OCI-M1 (cell line): ENCODE measurements at regions not wholly inside any gene's neighbourhood (a gene's known extent, or its start where the extent isn't known, plus 50 kb on each side); places are given as distances from the start of the nearest gene placed in this dataset.
A peak's percentile ranks its signal among the peaks of the same experiment; 100 is the strongest.

Experiments
- DNase-seq: peaks from one replicate; lab custom pipeline; 2025; lab: John Stamatoyannopoulos, UW

GRCh38 chr7:85659364-85659763 lies 472.5 kb upstream of the SEMA3D start:
- DNase-seq: no peak

- DNase-seq: no peak
Measured at GRCh38 chr7:85655252-85655651, 468.4 kb upstream of the SEMA3D start.

GRCh38 chr7:85644272-85644671 lies 457.4 kb upstream of the SEMA3D start:
- no peak for DNase-seq

GRCh38 chr7:85641331-85641730 lies 454.5 kb upstream of the SEMA3D start:
- DNase-seq: no peak

- peak; percentile 63 for DNase-seq
Measured at GRCh38 chr7:85638394-85638793, 451.5 kb upstream of the SEMA3D start.

DNA sequence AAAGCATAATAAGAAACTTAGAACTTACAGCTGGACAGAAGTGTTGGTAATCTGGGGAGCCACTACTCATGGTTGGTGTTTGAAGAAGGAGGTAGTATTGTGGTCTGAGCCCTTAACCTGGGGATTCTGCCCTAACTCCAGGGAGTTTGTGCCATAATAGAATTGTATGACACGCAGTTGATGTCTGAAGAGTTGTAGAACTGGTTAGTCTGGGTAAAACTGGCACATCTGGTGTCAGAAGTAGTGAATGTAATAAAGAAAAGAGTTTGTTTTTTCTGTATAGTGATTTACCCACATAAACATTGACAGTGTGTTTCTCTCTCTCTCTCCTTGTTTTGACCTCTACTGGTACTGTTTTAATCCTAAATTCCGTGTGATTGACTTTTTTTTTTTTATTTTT lies 448.1 kb upstream of the SEMA3D start:
- DNase-seq: no peak

GRCh38 chr7:85630904-85631600 lies 444.2 kb upstream of the SEMA3D start:
- peak; percentile 60 for DNase-seq

DNA sequence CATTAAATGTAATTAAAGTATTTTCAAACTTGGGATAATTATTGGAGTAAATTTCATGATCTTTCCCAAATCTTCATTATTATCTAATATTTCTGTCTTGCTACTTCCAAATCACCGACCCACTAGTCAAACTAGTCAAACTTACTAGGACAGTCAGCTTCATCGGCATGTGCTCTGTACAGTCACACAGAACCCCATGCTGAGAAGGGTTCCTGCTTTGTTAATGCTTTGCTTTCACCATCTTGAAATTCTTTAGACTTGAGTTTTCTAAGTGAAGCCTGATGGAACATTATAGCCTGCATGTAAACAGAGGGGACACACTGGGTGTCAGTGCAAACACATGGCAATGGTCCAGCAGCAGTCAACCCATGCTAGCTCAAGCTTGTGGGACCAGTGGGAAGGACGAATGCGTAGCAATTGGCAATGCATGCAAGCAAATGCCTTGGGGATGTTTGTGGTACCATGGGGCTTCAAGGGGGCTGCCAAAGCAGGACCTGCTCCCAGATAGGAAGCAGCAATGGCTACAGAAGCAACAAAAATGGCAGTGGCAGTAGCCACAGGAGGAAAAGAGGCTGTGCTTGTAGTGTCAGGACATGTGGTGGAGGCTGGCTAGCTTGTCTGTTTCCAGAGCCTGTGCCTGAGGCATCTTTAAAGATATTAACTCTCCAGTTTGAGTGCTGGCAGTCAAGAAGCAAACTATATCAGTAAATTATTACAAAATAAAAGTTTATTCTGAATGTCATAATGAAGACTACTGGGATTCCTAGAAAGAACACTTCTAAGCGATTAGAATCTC lies 441.1 kb upstream of the SEMA3D start:
- DNase-seq: no peak

DNA sequence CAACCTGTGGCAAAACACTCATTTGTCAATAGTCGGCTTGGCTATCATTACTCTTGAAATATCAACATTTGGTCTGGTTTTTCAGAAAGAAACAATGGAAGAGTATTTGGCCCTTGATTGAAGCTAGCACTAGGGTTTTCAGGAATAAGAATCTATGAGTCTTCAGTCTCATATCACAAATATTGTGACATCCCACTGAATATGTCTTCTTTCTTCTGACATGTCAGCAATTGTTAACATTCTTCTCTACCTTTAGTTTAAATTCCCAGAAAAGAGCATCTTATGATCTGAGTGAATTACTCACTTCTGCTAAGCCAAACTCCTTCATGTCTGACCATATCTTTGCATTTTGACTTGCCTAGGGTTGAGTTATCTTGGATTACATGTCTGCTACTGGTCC lies 435.2 kb upstream of the SEMA3D start:
- peak; percentile 78 for DNase-seq

DNA sequence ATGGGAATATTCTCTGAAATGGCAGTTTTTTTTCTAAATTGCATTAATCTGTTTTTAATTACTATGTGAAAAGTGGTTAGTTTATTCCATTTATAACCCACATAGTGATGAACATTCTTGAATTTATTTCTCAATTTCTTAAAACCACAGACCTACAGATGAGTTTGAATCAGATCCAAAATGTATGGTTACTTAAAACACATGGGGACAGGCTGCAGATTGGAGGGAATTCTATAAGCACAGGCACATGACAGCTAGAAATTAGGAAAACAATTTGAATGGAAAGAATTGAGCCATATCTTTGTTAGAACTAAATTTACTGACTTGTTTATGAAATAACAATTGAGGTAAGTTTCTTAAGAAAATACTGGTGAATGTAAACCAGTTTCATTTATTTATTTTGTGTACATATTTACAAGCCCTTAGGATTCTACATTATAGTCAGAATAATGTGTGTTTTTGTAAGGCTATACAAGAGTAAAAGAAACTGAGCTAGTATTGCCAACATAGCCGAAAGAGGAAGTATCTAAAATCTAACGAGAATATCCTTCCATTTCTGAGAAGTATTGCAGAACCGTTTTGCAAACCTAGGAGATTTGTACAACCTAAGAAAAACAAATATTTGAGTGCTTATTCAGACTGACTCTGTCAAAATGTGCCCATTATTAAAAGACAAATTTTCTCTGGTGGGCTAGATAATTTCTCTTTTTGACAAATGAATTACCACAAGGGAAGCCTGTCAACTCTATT lies 434.3 kb upstream of the SEMA3D start:
- peak; percentile 91 for DNase-seq

- DNase-seq: no peak
Measured at GRCh38 chr7:85619236-85619635, 432.4 kb upstream of the SEMA3D start.

- DNase-seq: no peak
Measured at GRCh38 chr7:85614684-85615083, 427.8 kb upstream of the SEMA3D start.

DNA sequence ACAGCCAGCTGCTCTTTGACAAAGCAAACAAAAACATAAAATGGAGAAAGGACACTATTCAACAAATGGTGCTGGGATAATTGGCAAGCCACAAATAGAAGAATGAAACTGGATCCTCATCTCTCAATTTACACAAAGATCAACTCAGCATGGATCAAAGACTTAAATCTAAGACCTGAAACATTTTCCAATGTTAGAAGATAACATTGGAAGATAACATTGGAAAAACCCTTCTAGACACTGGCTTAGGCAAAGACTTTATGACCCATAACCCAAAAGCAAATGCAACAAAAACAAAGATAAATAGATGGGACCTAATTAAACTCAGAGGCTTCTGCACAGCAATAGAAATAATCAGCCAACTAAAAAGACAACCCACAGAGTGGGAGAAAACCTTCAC lies 425.7 kb upstream of the SEMA3D start:
- DNase-seq: no peak

GRCh38 chr7:85608804-85609203 lies 421.9 kb upstream of the SEMA3D start:
- no peak for DNase-seq

GRCh38 chr7:85602196-85602595 lies 415.3 kb upstream of the SEMA3D start:
- DNase-seq: no peak

DNA sequence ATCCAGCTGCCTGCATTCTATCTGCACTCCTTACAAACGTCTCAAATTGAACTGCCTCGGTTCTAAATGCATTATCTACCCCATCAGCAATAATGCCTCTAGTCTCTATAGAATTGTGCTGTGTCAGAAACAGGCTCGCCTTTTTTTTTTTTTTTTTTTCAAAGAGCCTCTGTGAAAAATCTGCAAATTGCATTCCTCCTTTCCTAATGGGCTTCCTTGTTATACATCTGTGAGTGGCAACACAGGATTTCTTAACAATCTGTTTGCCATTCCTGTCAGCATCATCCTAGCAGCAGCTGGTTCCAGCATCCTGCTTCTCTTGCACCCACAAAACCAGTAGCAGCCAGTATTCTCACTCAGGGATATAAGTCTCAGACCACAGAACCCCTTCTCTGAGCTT lies 413.5 kb upstream of the SEMA3D start:
- DNase-seq: no peak

GRCh38 chr7:85596827-85597226 lies 410.0 kb upstream of the SEMA3D start:
- DNase-seq: no peak

GRCh38 chr7:85595750-85596178 lies 408.9 kb upstream of the SEMA3D start:
- no peak for DNase-seq

DNA sequence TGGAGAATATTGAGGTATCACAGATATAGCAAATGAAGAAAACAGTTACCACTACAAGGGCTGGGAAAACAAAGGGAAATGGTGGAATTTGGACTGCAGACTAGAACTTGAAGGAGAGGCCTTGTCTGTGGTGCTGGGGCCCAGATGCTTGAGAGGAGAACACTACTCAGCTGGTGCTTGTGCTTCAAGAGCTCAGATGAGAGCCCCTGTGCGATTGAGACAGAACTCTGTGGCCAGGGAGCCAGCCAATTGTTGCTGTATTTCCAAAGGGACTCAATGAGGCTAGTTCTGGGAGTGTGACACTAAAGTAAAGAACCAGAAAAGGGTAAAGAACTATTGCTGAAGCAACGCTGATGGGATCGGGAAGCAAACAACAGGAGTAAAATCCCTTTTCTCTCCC lies 406.5 kb upstream of the SEMA3D start:
- no peak for DNase-seq

DNA sequence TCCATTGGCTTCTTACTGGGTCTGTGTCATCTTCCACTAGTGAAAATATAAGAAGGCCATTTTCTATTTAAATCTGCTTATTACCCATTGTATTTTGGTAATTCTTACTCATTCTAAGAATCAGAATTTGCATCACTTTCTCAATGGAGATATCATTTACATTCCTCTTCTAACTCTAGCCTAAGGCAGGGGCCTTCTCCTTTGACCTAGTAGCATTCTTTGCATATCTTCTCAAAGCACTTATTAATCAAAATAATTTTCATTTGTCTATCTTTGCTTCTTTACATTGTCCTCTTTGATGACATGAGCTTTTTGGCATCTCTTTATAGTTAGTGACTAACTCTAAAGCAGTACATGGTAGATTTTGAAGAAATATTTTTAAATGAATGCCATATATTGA lies 400.9 kb upstream of the SEMA3D start:
- DNase-seq: no peak

- DNase-seq: no peak
Measured at GRCh38 chr7:85586091-85586490, 399.2 kb upstream of the SEMA3D start.

DNA sequence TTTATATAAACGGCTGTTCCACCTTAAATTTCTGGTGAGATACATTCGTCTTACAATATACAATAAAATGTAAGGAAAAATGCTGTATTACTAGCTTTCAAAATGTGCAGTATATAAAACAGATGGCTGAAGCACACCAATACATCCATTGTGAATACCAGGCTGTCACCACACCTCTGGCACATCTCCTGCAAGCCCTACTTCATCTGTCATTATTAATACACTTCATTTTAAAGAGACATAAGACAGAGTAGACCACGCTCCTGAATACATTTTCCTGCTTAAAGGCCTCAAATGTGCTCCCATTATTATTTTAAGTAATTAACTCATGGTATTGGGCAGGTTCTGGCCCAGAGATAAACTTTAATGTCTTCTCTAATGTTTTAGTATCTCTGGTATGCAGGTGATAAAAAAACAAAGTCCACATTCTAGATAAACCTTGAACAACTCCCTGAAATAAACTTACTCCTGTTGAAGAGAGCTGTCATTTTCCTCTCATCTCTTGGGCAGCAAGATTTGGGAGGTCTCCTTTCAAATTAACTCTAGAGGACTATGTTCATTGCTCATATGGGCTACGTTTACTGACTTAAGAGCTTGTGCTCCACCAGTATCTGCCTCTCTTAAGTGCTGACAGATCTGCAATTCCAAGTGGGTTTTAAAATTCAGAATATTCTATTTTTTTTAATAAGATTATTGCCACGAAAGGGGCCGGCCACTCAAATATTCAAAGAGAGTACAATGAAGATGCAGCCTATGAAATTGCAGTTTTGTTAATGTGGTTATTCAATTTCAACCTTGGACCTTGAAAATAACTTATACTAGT lies 396.5 kb upstream of the SEMA3D start:
- no peak for DNase-seq
